NCI-H82 treated with DMSO at 0.1 percent for 48 hours (cell line): ENCODE measurements at regions not wholly inside any gene's neighbourhood (a gene's known extent, or its start where the extent isn't known, plus 50 kb on each side); places are given as distances from the start of the nearest gene placed in this dataset.

Experiments
- DNase-seq: peaks from one replicate; lab custom pipeline; 2025; ENCODE audit not compliant: unreplicated experiment; lab: John Stamatoyannopoulos, UW

DNA sequence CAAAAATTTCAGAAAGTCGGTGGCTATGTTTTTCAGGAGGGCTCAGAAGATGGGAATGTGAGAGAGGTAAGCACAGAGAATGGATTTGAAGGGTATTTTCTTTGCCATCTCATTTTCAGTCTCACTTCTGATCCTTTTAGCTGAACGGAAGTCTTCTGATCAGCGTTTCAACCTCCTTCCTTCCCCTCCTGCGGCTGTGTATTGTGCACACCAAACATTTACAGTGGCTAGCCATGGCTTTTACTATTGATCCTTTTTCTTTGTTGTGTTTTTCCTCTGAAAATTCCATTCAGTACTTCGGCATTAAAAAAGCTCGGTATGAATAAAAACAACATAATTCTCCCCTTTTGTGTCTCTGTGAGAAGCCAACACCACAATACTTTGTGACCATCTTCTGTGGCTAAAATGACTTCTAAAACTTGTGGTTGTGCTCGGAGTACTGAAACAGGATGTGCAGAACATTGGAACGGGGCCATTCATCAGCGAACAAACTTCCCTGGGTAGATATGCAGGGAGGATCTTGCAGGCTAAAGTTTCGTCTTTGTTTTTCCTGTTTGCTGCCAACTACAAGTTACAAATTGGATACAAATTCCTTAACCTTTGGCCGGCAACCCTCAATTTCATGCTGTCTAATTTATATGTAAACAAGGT lies 260.8 kb upstream of the FAM98A start:
- DNase-seq: no peak

DNA sequence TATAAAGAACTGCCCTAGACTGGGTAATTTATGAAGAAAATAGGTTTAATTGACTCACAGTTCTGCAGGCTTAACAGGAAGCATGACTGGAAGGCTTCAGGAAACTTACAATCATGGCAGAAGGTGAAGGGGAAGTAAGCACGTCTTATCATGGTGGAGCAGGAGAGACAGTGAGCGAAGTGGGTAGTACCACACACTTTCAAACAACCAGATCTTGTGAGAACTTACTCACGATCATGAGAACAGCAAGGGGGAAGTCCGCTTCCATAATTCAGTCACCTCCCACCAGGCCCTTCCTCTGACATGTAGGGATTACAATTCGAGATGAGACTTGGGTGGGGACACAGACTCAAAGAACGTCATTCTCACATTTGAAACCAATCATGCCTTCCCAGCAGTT lies 260.1 kb upstream of the FAM98A start:
- no peak for DNase-seq

DNA sequence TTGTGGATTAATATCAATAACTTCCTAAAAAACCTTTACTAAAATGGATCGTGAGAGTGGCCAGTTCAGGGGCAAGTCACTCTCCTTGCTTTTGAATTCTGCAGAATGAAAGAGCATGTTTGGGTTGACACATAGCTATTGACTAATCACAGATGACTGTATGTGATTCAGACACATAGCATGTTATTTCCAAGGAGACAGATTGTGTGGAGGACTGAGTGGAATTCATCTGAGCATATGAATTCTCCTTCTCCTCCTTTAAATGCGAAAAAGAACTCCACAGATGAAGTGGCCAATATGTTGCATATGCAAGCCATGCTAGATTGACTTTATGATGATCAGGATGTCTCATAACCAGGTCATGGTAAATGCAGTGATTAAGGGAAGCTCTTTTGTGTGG lies 249.4 kb upstream of the FAM98A start:
- DNase-seq: no peak

DNA sequence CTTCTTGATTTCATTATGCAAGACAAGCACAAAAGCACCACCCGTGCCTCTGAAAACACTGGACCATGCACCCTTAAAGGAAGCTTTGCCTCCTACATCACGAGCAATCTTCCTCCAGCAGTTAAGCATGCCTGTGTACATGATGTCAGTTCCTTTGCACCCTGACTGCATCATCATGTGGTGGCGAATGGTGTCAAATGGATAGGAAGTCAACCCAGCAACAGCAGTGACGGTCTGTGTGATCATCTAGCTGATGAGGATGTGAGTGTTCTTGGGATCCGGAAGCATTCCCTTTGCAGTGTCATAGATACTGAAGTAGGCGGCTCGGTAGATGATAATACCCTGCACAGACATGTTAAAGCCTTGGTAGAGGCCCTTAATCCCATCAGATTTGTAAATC lies 240.7 kb upstream of the FAM98A start:
- peak; percentile 50 for DNase-seq

DNA sequence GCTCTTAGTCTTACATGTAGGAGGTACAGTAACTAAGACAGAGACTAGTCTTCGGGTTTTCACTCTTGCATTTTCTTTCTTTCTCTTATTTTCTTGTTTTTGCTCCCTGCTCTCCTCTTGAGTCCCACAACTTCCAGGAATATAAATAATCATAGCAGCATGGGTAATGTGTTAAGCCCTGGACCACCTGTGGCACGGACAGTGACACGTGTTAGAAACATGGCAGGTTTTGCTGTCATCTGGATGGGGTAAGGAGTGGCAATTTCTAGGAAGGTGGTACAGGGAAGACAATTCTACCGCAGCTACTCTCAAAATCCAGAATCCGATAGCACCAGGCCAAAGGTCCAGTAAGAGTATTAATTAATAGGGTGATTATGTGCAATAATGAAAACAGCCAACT lies 237.5 kb upstream of the FAM98A start:
- no peak for DNase-seq

DNA sequence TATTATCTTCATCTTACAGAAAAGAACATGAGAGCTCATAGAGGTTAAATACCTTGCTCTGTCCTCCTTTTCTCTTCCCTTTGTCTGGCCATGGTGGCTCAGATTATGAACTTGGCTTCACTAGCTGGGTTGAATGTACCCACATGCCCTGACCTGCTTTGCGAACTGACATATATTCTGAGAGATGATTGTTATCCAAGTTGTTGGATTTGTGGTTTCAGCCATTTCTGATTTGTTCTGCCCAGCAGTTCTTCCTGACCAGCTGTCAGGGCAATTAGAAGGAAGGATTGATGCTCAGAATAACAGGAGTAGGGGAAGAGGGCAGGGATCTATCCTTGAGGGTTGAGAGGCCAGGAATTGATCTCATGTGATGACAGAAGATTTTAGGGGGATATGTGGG lies 236.8 kb upstream of the FAM98A start:
- DNase-seq: no peak

DNA sequence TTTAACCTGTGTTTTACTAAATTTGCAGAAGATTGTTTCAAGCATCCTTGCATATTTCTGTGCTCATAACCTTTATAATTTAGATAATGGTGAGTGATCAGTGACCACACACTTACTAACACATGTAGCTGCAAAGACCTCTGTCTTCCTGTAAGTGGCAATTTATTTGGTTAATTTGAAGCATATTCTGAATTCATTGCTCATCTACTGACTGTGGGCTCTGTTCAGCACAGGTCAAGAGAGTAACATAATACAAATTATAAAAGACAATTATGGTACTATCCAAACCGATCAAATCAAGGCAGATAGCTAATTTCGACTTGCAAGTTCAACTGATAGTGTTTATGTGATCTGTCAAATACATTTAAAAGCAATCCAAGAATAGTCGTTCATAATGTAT lies 223.9 kb upstream of the FAM98A start:
- no peak for DNase-seq

DNA sequence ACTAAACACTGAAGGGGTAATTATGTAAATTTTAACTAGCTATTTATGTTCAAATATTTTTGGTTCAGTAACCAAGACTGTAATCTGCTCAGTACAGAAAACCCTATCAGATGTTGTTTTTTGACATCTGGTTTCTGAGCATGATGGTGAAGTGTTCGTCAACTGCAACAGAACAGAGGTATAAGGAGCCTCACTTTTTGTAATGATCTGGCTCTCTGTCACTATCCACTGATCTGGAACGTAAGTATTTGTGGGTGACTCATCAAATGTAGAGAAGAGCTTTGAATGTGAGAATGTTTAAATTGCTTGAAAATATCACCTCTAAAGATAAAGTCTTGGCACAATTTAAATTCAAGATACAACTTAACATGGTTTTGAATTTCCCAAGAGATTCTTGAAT lies 213.6 kb upstream of the FAM98A start:
- DNase-seq: no peak

DNA sequence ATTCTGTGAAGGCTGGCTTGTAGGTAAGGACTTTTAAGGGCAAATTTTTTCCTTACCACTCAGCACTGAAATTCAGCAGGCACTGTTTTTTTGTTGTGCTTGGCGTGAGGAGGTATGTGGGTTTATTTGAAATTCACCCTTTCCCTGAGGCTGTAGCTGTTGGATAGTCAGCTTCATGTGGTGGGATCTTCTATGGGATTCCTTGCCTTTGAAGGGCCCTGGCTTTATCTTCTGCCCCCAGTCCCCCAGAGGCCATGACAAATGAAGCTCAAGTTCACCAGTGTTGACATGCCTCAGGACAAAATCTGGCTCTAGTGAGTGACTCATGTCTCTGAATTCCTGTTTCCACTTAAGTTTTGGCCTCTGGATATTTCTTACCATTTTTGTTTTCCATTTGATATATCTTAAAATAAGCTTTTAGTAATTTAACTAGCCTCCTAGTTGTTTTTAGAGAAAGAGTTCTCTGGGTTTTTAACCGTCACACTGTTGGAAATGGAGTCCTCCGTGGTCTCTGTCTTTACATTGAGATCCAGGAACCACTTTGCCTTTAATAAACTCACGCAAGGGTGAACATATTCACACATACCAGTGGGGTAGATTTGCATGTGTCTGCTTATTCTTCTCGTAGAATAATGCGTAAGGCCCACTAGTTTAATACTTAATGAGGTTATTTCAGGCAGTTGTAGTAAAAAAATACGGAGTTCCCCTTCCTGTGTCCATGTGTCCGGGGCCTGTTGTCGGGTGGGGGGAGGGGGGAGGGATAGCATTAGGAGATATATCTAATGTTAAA lies 211.1 kb upstream of the FAM98A start:
- no peak for DNase-seq

DNA sequence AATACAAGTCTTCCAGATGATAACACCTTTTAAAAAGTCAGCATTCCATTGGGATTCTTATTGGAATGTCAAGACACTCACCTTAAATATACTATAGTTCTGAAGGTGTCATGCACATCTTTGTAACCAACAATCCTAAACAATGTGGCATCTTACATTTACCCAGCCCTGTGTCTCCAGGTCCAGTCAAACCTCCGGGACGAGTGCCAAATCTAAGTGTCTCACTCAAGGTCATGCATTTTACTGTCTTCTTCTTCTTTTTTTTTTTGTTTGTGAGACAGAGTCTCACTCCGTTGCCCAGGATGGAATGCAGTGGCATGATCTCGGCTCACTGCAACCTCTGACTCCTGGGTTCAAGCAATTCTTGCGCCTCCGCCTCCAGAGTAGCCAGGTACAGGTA lies 206.9 kb upstream of the FAM98A start:
- DNase-seq: no peak

DNA sequence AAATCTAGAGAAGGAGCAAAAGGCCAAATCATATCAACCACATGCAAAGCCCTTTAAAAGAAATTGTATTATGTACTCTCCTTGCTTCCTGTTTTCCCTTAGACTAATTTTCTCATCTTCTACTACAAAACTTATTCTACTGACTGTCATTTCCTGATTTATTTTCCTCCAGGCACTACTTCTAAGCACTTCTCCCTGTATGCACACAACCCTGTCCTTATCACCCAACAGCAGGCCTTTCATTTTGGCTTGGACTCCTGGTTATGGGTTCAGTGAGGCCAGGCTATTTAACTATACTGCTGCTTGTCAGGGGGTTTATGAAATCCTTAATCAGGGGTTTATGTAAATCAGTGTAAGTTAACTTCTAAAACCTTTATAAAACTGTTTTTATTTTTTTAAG lies 205.1 kb upstream of the FAM98A start:
- no peak for DNase-seq

DNA sequence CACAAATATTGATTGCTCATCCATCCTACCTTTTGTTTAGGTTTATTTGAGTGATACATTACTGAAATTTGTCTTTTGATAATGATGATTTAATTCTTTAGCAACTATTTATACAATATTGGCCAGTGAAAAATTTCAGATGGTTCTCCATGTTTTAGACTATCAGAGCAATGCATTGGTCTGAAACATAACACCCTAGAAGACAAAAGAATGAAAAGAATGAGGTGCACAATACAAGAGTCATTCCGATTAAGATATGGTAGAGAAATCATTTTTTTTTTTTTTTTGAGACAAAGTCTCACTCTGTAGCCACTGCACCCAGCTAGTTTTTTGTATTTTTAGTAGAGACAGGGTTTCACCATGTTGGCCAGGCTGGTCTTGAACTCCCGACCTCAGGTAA lies 197.4 kb upstream of the FAM98A start:
- no peak for DNase-seq

DNA sequence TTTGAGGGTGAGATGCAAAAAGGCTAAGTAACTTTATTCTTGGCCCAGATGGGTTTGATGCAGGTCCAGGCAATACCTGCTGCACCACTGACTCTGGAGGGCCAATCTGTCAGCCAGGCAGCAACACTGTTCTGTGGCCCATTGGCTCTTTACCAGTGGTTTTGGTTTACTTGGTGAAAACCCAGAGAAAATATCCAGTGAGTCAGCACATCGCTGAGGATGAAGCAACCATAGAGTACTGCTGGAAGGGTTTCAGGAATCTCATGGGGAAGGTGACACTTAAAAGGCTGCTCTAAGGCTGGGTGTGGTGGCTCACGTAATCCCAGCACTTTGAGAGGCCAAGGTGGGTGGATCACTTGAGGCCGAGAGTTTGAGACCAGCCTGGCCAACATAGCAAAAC lies 192.5 kb upstream of the FAM98A start:
- no peak for DNase-seq

DNA sequence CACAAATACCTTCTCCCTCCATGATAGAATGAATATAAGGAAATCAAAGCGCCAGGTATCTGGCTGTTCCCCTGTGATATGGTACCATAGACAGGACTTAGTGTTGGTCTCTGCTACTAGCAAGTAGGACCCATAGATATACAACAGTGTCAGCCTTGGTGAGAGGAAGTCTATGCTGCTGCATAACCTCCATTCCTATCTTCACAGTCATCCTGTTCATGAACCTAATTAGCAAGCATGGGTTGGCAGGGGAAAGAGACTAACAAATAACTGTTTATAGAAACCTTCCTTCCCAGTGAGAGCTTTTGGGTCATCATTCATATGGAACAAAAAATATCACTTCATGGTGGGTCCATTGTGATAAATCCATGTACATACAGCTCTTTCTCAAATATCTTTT lies 188.9 kb upstream of the FAM98A start:
- no peak for DNase-seq

DNA sequence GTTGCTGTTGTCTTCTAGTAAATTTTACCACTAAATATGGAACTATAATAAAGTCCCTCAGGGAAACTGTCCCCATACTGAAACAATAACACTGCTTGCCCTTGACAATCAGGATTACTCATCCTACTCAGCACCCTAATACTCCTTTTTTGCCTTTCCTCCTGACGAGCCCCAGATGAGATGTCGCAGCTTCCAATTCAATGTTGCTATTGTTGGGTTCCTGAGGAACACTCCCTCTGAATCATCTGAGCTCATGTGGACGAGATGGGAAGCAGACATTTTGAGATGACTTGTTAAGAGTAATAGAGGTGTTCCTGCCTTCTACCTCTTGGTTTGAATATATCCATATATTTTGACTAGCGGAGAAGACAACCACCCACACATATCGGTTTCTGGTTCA lies 187.8 kb upstream of the FAM98A start:
- no peak for DNase-seq

DNA sequence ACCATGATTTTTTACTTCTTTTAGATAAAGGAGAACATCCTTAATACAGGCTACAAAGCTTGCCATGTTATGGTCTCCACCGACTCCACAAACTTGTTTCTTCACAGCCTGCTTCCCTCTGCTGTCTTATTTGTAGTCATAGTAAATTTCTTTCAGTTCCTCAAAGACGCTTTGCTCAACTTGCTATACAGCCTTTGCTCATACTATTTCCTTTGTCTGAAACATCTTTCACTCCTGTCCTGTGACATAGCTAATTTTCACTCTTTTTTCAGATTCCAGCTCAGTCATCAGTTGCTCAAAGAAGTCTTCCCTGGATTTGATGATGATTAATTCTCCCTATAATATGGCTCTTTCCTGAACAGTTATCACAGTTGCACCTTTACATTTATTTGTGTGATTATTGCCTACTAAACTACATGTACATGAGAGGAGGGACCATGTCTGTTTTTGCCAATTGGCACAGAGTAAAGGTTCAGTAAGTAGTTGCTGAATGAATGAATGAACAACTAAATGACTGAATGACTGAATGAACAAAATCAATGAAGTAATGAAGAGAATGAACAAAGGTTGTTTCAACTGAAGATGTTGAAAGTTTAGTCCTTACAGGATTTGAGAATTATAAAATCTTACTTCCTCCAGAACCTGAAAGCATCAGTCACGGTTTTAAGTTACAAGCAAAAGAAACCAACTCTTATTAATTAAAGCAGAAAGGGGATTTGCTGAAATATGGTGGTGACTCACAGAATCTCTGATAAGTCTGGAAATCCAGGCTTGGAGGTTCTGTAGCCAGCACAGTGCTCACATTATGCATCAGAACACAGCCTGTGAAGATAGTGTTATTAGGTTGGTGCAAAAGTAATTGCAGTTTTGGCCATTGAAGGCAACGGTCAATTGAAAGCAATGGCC lies 186.4 kb upstream of the FAM98A start:
- DNase-seq: no peak

DNA sequence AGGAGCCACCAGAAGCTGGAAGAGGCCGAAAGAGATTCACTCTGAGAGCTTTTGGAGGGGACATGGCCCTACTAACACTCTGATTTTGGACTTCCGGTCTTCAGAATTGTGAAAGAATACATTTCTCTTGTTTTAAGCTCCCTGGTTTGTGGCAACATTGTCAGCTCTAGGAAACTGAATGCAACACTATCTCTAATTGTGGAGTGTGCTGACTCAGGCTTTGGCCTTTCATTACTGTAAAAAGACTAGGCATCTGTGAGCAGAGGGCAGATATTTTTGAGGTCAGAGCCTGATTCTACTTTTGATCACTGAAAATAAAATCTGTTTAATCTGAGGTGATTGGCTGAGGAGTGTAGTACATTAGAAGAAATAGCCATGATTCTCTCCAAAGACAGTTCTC lies 185.4 kb upstream of the FAM98A start:
- DNase-seq: no peak

DNA sequence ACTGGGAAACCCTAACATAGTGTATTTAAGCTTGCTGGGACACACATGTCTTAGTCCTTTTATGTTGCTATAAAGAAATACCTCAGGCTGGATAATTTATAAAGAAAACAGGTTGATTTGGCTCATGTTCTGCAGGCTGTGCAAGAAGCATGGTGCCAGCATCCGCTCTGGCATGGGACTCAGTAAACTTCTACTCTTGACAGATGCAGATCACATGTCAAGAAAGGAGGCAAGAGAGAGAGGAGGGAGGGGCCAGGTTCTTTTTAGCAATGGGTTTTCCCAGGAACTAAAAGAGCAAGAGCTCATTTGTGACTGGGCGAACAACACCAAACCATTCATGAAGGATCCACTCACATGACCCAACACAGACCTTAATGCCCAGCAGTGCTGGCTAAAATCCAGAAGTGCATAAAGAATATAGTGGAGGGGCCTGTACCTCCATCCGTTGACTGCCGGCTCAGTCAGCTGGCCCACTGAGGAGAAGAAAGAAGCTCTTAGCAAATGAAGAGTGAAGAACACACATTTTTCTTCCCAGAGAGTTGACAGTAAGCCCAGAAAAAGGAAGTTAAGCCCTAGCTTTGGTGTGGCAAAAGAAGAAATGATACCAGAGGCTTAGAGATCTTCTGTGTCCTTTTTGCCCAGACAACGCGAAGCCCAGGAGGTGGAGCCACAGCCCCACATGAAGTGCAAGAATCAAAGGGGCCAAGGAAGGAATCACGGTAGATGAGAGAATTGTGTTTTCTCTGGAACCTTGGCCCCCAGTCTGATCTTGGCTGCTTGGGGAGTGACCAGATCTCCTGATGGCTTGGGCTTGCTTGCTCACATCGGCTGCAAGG lies 183.5 kb upstream of the FAM98A start:
- no peak for DNase-seq

DNA sequence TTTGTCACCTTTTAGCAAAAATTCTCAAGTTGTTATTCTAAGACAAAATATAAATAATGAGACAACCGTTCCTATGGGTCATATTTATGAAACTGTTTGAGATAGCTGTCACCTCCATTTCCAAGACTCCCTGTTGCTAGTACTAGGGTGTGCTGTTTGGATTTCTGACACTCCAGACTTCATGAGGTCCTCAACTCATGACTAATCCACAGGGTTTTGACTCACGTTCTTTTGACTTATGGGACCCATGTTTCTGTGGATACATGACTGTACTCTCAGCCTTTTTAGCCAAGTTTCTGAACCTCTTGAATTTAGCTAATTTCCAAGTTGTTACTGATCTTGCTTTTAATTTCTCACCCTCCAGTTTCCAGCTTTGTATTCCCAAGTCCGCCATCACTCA lies 178.7 kb upstream of the FAM98A start:
- DNase-seq: no peak

DNA sequence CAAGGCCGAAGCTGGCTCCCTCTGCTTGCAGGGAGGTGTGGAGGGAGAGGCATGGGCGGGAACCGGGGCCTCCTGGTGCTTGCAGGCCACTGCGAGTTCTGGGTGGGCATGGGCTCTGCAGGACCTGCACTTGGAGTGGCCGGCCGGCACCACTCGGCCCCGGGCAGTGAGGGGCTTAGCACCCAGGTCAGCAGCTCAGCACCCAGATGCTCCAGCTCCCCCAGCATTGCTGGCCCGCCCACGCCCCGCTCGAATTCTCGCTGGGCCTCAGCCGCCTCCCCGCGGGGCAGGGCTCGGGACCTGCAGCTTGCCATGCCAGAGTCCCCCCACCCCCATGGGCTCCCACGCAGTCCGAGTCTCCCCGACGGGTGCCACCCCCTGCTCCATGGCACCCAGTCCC lies 176.2 kb upstream of the FAM98A start:
- no peak for DNase-seq

DNA sequence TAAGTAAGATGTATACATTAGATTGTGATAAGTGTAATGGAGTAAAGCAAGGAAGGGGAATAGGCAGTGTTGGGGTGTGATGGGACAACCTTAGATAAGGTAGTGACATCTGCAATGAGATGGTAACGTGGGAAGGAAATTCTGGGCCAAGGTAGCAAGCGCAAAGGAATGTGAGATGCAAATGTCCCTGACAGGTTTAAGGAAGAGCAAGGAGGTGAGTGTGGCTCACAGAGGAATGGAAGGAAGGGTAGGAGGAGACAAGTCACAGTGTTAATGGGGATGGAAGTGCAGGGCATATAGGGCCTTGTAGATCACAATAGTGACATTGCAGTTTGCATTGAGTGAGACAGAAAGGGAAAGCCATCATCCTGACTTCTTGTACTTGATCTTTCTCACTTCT lies 170.9 kb upstream of the FAM98A start:
- no peak for DNase-seq
